Progenitor cell of endocrine pancreas (in vitro differentiated cells): ENCODE measurements at regions not wholly inside any gene's neighbourhood (a gene's known extent, or its start where the extent isn't known, plus 50 kb on each side); places are given as distances from the start of the nearest gene placed in this dataset.

ENCODE experiments used
- DNase-seq: peaks from one replicate; pipeline ENCODE4 v3.0.0; 2021; ENCODE audit warnings: low spot score; ENCODE audit not compliant: unreplicated experiment
- H3K27ac Mint-ChIP-seq: 2 replicates; pipeline ENCODE4 v1.8.0; 2021; ENCODE audit warnings: mild to moderate bottlenecking, moderate library complexity, mixed read lengths
- H3K27me3 Mint-ChIP-seq: 2 replicates; pipeline ENCODE4 v1.8.0; 2021; ENCODE audit warnings: mixed read lengths
- H3K36me3 Mint-ChIP-seq: 2 replicates; pipeline ENCODE4 v1.8.0; 2022; ENCODE audit warnings: mixed read lengths; ENCODE audit not compliant: insufficient read depth
- H3K4me1 Mint-ChIP-seq: 2 replicates; pipeline ENCODE4 v1.8.0; 2021; ENCODE audit warnings: low read depth, mixed read lengths
- H3K4me3 Mint-ChIP-seq: 2 replicates; pipeline ENCODE4 v1.8.0; 2021; ENCODE audit warnings: low read depth, mild to moderate bottlenecking, moderate library complexity, mixed read lengths
- H3K9me3 Mint-ChIP-seq: 2 replicates; pipeline ENCODE4 v1.8.0; 2021; ENCODE audit warnings: low read depth, mixed read lengths
- CTCF ChIP-seq: fragments of 200-600 bp; sonication (generic); IDR thresholded peaks from one replicate; pipeline ENCODE4 v1.5.0; 2021; ENCODE audit warnings: antibody characterized with exemption, mild to moderate bottlenecking; ENCODE audit not compliant: unreplicated experiment

- Mint-ChIP-seq H3K4me1 (no peaks in the 10 kb centered on the region), H3K27ac (no peak overlapping the region), H3K9me3 (peaks cover 47% of the 10 kb centered on the region), H3K27me3 (no peaks in the 10 kb centered on the region), H3K36me3 (peaks cover 9% of the 10 kb centered on the region), H3K4me3 (no peak overlapping the region)
- no peak for DNase-seq
- no peak for TF ChIP-seq CTCF
Observed at GRCh38 chr22:47369431-47370015, 607.1 kb downstream of the TBC1D22A start.

- Mint-ChIP-seq H3K36me3 (peaks cover 8% of the 10 kb centered on the region), H3K27me3 (no peaks in the 10 kb centered on the region), H3K4me1 (no peaks in the 10 kb centered on the region), H3K27ac (no peak overlapping the region), H3K9me3 (peaks cover 52% of the 10 kb centered on the region), H3K4me3 (no peak overlapping the region)
- no peak for TF ChIP-seq CTCF
- no peak for DNase-seq
Observed at GRCh38 chr22:47369020-47369419, 606.6 kb downstream of the TBC1D22A start.

GRCh38 chr22:47367993-47368945, 605.8 kb downstream of the TBC1D22A start:
- DNase-seq, result no peak
- Mint-ChIP-seq H3K27ac (no peak overlapping the region), H3K36me3 (peaks cover 8% of the 10 kb centered on the region), H3K4me3 (no peak overlapping the region), H3K9me3 (peaks cover 53% of the 10 kb centered on the region), H3K4me1 (no peaks in the 10 kb centered on the region), H3K27me3 (no peaks in the 10 kb centered on the region)
- TF ChIP-seq CTCF, result no peak

- Mint-ChIP-seq H3K4me3 (no peak overlapping the region), H3K27ac (no peak overlapping the region), H3K36me3 (peaks cover 5% of the 10 kb centered on the region), H3K9me3 (peaks cover 54% of the 10 kb centered on the region), H3K27me3 (no peaks in the 10 kb centered on the region), H3K4me1 (no peaks in the 10 kb centered on the region)
- DNase-seq, result no peak
- no peak for TF ChIP-seq CTCF
Observed at GRCh38 chr22:47367107-47367690, 604.7 kb downstream of the TBC1D22A start.

GRCh38 chr22:47366026-47366767, 603.7 kb downstream of the TBC1D22A start:
- no peak overlapping the region for H3K4me3 Mint-ChIP-seq
- no peaks in the 10 kb centered on the region for H3K27me3 Mint-ChIP-seq
- H3K27ac Mint-ChIP-seq, result no peak overlapping the region
- H3K36me3 Mint-ChIP-seq, result peaks cover 3% of the 10 kb centered on the region
- H3K4me1 Mint-ChIP-seq, result no peaks in the 10 kb centered on the region
- TF ChIP-seq CTCF, result no peak
- H3K9me3 Mint-ChIP-seq, result peaks cover 58% of the 10 kb centered on the region
- no peak for DNase-seq
